GM23338 (cell line): ENCODE measurements at regions not wholly inside any gene's neighbourhood (a gene's known extent, or its start where the extent isn't known, plus 50 kb on each side); places are given as distances from the start of the nearest gene placed in this dataset.

Experiments
- ATAC-seq: fragments of 200-7000 bp; cut with Tn5 transposase; 3 replicates; pipeline ENCODE4 v1.9.1; 2020
- DNase-seq: peaks from one replicate; pipeline ENCODE4 v3.0.0-alpha.2; 2015; ENCODE audit warnings: low spot score
- H2AFZ ChIP-seq: fragments of 200-600 bp; sonication (generic); 2 replicates; pipeline ENCODE4 v1.8.0; 2016; ENCODE audit warnings: antibody characterized with exemption, mild to moderate bottlenecking, moderate library complexity
- H3F3A ChIP-seq: fragments of 200-600 bp; sonication (generic); replicated peaks from 2 replicates; pipeline ENCODE4 v1.8.0; 2017; ENCODE audit warnings: antibody characterized with exemption, mixed run types, low read depth
- H3K27ac ChIP-seq: fragments of 200-600 bp; sonication (generic); 2 replicates; pipeline ENCODE4 v1.6.1; 2016; ENCODE audit warnings: low read depth
- H3K27me3 ChIP-seq: fragments of 200-600 bp; sonication (generic); 2 replicates; pipeline ENCODE4 v1.8.0; 2016; ENCODE audit warnings: mild to moderate bottlenecking, mixed run types, moderate library complexity; ENCODE audit not compliant: insufficient read depth
- H3K36me3 ChIP-seq: fragments of 200-600 bp; sonication (generic); 2 replicates; pipeline ENCODE4 v1.8.0; 2016; ENCODE audit warnings: mild to moderate bottlenecking; ENCODE audit not compliant: insufficient read depth
- H3K4me1 ChIP-seq: fragments of 200-600 bp; sonication (generic); 2 replicates; pipeline ENCODE4 v1.8.0; 2016; ENCODE audit warnings: mild to moderate bottlenecking, moderate library complexity; ENCODE audit not compliant: insufficient read depth
- H3K4me2 ChIP-seq: fragments of 200-600 bp; sonication (generic); 2 replicates; pipeline ENCODE4 v1.7.1; 2017; ENCODE audit warnings: mixed run types
- H3K4me3 ChIP-seq: fragments of 200-600 bp; sonication (generic); 2 replicates; pipeline ENCODE4 v1.6.1; 2016; ENCODE audit warnings: mixed run types
- H3K79me2 ChIP-seq: fragments of 200-600 bp; sonication (generic); replicated peaks from 2 replicates; pipeline ENCODE4 v1.8.0; 2017; ENCODE audit warnings: mild to moderate bottlenecking; ENCODE audit not compliant: insufficient read depth
- H3K9me2 ChIP-seq: fragments of 200-600 bp; sonication (generic); 2 replicates; pipeline ENCODE4 v1.8.0; 2017; ENCODE audit not compliant: insufficient read depth
- H4K20me1 ChIP-seq: fragments of 200-600 bp; sonication (generic); replicated peaks from 2 replicates; pipeline ENCODE4 v1.8.0; 2017; ENCODE audit warnings: mild to moderate bottlenecking; ENCODE audit not compliant: insufficient read depth
- H3K27ac Mint-ChIP-seq: 2 replicates; pipeline ENCODE4 v1.8.0; 2020; ENCODE audit warnings: inconsistent platforms, mild to moderate bottlenecking, moderate library complexity, mixed read lengths
- H3K27me3 Mint-ChIP-seq: 3 replicates; pipeline ENCODE4 v1.8.0; 2022; ENCODE audit warnings: low read depth, mild to moderate bottlenecking, moderate library complexity, mixed read lengths, inconsistent platforms; ENCODE audit not compliant: insufficient read depth, poor library complexity
- H3K36me3 Mint-ChIP-seq: 3 replicates; pipeline ENCODE4 v1.8.0; 2021; ENCODE audit warnings: low read depth, mild to moderate bottlenecking, inconsistent platforms, moderate library complexity, mixed read lengths
- H3K4me1 Mint-ChIP-seq: 3 replicates; pipeline ENCODE4 v1.8.0; 2020; ENCODE audit warnings: mild to moderate bottlenecking, inconsistent platforms, mixed read lengths
- H3K4me3 Mint-ChIP-seq: 3 replicates; pipeline ENCODE4 v1.8.0; 2021; ENCODE audit warnings: moderate library complexity, mild to moderate bottlenecking, inconsistent platforms, mixed read lengths
- H3K9me3 Mint-ChIP-seq: 3 replicates; pipeline ENCODE4 v1.8.0; 2020; ENCODE audit warnings: moderate library complexity, mild to moderate bottlenecking, inconsistent platforms, mixed read lengths
- NANOG ChIP-seq: IDR thresholded peaks from 2 replicates; pipeline ENCODE4 v1.6.1; 2016; ENCODE audit warnings: antibody characterized with exemption, borderline replicate concordance
- TF ChIP-seq, protein P1 (sequence below), 2 experiments: fragments of 200-600 bp in 1 of 2; sonication (generic) in 1 of 2; conservative IDR thresholded peaks; 2 replicates each; pipeline versions ENCODE4 v1.5.1 to v1.6.1; 2016 to 2017; ENCODE audit warnings: antibody characterized with exemption in 2 of 2, low read depth in 2 of 2, mild to moderate bottlenecking in 2 of 2, moderate library complexity in 1 of 2
- TF ChIP-seq, protein P2 (sequence below): fragments of 250-450 bp; sonication (Bioruptor Pico); IDR thresholded peaks from 2 replicates; pipeline ENCODE4 v1.5.0; 2020; ENCODE audit warnings: mild to moderate bottlenecking, moderate library complexity
- TF ChIP-seq, protein P3 (sequence below): IDR thresholded peaks from one replicate; pipeline ENCODE4 v1.6.1; 2018; ENCODE audit warnings: antibody characterized with exemption; ENCODE audit not compliant: unreplicated experiment

DNA sequence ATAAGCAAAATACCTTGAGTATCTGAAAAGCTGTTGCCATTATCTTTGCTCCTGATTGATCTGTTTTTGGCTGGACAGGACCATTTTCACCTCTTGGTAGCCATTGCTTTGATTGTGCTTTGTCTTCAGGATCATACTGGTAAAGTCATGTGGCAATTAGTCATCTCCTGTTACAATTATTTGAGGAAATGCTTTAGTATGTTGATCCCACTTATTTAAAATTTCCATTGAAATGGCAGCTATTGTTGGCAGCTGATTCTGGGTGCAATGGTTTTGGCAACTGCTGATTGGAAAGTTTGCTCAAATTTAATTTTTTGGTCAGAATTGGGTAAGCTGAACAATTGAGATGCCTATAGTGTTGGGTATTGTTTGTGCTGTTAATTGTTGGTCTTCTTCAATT lies 238.3 kb upstream of the TLL1 start (continued):
- TF ChIP-seq, protein P1, sequence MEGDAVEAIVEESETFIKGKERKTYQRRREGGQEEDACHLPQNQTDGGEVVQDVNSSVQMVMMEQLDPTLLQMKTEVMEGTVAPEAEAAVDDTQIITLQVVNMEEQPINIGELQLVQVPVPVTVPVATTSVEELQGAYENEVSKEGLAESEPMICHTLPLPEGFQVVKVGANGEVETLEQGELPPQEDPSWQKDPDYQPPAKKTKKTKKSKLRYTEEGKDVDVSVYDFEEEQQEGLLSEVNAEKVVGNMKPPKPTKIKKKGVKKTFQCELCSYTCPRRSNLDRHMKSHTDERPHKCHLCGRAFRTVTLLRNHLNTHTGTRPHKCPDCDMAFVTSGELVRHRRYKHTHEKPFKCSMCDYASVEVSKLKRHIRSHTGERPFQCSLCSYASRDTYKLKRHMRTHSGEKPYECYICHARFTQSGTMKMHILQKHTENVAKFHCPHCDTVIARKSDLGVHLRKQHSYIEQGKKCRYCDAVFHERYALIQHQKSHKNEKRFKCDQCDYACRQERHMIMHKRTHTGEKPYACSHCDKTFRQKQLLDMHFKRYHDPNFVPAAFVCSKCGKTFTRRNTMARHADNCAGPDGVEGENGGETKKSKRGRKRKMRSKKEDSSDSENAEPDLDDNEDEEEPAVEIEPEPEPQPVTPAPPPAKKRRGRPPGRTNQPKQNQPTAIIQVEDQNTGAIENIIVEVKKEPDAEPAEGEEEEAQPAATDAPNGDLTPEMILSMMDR (conservative IDR thresholded peaks at IDR 0.05; ENCODE audit: low read depth in 2 of 2), result no peak
- TF ChIP-seq, protein P2, sequence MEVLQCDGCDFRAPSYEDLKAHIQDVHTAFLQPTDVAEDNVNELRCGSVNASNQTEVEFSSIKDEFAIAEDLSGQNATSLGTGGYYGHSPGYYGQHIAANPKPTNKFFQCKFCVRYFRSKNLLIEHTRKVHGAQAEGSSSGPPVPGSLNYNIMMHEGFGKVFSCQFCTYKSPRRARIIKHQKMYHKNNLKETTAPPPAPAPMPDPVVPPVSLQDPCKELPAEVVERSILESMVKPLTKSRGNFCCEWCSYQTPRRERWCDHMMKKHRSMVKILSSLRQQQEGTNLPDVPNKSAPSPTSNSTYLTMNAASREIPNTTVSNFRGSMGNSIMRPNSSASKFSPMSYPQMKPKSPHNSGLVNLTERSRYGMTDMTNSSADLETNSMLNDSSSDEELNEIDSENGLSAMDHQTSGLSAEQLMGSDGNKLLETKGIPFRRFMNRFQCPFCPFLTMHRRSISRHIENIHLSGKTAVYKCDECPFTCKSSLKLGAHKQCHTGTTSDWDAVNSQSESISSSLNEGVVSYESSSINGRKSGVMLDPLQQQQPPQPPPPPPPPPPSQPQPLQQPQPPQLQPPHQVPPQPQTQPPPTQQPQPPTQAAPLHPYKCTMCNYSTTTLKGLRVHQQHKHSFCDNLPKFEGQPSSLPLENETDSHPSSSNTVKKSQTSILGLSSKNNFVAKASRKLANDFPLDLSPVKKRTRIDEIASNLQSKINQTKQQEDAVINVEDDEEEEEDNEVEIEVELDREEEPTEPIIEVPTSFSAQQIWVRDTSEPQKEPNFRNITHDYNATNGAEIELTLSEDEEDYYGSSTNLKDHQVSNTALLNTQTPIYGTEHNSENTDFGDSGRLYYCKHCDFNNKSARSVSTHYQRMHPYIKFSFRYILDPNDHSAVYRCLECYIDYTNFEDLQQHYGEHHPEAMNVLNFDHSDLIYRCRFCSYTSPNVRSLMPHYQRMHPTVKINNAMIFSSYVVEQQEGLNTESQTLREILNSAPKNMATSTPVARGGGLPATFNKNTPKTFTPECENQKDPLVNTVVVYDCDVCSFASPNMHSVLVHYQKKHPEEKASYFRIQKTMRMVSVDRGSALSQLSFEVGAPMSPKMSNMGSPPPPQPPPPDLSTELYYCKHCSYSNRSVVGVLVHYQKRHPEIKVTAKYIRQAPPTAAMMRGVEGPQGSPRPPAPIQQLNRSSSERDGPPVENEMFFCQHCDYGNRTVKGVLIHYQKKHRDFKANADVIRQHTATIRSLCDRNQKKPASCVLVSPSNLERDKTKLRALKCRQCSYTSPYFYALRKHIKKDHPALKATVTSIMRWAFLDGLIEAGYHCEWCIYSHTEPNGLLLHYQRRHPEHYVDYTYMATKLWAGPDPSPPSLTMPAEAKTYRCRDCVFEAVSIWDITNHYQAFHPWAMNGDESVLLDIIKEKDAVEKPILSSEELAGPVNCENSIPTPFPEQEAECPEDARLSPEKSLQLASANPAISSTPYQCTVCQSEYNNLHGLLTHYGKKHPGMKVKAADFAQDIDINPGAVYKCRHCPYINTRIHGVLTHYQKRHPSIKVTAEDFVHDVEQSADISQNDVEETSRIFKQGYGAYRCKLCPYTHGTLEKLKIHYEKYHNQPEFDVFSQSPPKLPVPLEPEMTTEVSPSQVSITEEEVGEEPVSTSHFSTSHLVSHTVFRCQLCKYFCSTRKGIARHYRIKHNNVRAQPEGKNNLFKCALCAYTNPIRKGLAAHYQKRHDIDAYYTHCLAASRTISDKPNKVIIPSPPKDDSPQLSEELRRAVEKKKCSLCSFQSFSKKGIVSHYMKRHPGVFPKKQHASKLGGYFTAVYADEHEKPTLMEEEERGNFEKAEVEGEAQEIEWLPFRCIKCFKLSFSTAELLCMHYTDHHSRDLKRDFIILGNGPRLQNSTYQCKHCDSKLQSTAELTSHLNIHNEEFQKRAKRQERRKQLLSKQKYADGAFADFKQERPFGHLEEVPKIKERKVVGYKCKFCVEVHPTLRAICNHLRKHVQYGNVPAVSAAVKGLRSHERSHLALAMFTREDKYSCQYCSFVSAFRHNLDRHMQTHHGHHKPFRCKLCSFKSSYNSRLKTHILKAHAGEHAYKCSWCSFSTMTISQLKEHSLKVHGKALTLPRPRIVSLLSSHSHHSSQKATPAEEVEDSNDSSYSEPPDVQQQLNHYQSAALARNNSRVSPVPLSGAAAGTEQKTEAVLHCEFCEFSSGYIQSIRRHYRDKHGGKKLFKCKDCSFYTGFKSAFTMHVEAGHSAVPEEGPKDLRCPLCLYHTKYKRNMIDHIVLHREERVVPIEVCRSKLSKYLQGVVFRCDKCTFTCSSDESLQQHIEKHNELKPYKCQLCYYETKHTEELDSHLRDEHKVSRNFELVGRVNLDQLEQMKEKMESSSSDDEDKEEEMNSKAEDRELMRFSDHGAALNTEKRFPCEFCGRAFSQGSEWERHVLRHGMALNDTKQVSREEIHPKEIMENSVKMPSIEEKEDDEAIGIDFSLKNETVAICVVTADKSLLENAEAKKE, result no peak

DNA sequence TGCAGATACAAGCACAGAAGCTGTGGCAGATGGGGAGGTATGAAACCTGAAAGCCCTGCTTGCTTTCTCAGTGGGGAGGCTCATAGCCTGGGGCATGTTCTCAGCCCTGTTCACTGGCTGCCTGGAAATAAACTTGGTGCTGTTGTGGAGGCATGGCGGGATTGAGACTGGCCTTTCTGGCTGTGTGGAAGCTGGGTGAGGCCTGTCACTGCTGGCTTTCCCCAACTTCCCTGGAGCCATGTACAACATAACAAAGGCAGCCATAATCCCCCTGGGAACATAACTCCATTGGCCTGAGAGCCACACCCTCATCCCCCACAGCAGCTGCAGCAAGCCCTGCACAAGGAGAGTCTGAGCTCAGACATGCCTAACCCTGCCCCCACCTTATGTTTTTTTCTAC lies 237.7 kb upstream of the TLL1 start:
- DNase-seq (no peak), ATAC-seq (no peak)
- Histone ChIP-seq H3K27ac (no peak overlapping the region), H3F3A (no peaks in the 10 kb centered on the region), H3K27me3 (no peaks in the 10 kb centered on the region), H3K9me2 (peaks cover 8% of the 10 kb centered on the region), H3K79me2 (no peaks in the 10 kb centered on the region), H3K36me3 (no peaks in the 10 kb centered on the region), H3K4me3 (no peak overlapping the region), H3K4me1 (0 out of 2 replicates have a peak, but pooled peaks cover 10% of the 10 kb centered on the region), H2AFZ (no peak overlapping the region), H3K4me2 (no peak overlapping the region), H4K20me1 (no peaks in the 10 kb centered on the region)
- TF ChIP-seq, protein P3, sequence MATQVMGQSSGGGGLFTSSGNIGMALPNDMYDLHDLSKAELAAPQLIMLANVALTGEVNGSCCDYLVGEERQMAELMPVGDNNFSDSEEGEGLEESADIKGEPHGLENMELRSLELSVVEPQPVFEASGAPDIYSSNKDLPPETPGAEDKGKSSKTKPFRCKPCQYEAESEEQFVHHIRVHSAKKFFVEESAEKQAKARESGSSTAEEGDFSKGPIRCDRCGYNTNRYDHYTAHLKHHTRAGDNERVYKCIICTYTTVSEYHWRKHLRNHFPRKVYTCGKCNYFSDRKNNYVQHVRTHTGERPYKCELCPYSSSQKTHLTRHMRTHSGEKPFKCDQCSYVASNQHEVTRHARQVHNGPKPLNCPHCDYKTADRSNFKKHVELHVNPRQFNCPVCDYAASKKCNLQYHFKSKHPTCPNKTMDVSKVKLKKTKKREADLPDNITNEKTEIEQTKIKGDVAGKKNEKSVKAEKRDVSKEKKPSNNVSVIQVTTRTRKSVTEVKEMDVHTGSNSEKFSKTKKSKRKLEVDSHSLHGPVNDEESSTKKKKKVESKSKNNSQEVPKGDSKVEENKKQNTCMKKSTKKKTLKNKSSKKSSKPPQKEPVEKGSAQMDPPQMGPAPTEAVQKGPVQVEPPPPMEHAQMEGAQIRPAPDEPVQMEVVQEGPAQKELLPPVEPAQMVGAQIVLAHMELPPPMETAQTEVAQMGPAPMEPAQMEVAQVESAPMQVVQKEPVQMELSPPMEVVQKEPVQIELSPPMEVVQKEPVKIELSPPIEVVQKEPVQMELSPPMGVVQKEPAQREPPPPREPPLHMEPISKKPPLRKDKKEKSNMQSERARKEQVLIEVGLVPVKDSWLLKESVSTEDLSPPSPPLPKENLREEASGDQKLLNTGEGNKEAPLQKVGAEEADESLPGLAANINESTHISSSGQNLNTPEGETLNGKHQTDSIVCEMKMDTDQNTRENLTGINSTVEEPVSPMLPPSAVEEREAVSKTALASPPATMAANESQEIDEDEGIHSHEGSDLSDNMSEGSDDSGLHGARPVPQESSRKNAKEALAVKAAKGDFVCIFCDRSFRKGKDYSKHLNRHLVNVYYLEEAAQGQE, result no peak
- TF ChIP-seq NANOG, result no peak
- Mint-ChIP-seq H3K36me3 (peaks cover 4% of the 10 kb centered on the region; the same call in 1 of the 3 replicates), H3K27me3 (peaks cover 1% of the 10 kb centered on the region), H3K27ac (no peak overlapping the region), H3K4me3 (no peak overlapping the region), H3K9me3 (no peaks in the 10 kb centered on the region), H3K4me1 (peaks cover 9% of the 10 kb centered on the region; the same call in 2 of the 3 replicates)
